CD4-positive, alpha-beta T cell treated with Interferon gamma for 1 hour (primary cell): ENCODE measurements at regions not wholly inside any gene's neighbourhood (a gene's known extent, or its start where the extent isn't known, plus 50 kb on each side); places are given as distances from the start of the nearest gene placed in this dataset.

ENCODE experiments used
- DNase-seq: peaks from one replicate; pipeline ENCODE4 v3.0.0-alpha.2; 2020

GRCh38 chr4:137623013-137623412 is 90.7 kb upstream of the PCDH18 start:
- no peak for DNase-seq

GRCh38 chr4:137621056-137621455 is 88.8 kb upstream of the PCDH18 start:
- DNase-seq = no peak

- no peak for DNase-seq
These were observed 82.2 kb upstream of the PCDH18 start for GRCh38 chr4:137614491-137614890.

- no peak for DNase-seq
These were observed 79.9 kb upstream of the PCDH18 start for GRCh38 chr4:137611998-137612700.

- no peak for DNase-seq
These were observed 78.7 kb upstream of the PCDH18 start for GRCh38 chr4:137610960-137611359.

- DNase-seq = no peak
These were observed 77.6 kb upstream of the PCDH18 start for GRCh38 chr4:137609718-137610430.

- no peak for DNase-seq
These were observed 75.8 kb upstream of the PCDH18 start for GRCh38 chr4:137608085-137608484.

- no peak for DNase-seq
These were observed 70.1 kb upstream of the PCDH18 start for GRCh38 chr4:137602436-137602835.

GRCh38 chr4:137601934-137602333 is 69.6 kb upstream of the PCDH18 start:
- DNase-seq = no peak

GRCh38 chr4:137599734-137600133 is 67.4 kb upstream of the PCDH18 start:
- no peak for DNase-seq

GRCh38 chr4:137597752-137598430 is 65.6 kb upstream of the PCDH18 start:
- DNase-seq = no peak

- DNase-seq = no peak
These were observed 55.5 kb upstream of the PCDH18 start for GRCh38 chr4:137587796-137588195.

- no peak for DNase-seq
These were observed 51.4 kb upstream of the PCDH18 start for GRCh38 chr4:137583671-137584070.
